K562 (cell line): ENCODE measurements at regions not wholly inside any gene's neighbourhood (a gene's known extent, or its start where the extent isn't known, plus 50 kb on each side); places are given as distances from the start of the nearest gene placed in this dataset.

Experiments
- ESRRB ChIP-seq: fragments of 250-450 bp; sonication (Bioruptor Pico); IDR thresholded peaks from 2 replicates; pipeline ENCODE4 v1.5.0; 2020; ENCODE audit warnings: mild to moderate bottlenecking, moderate library complexity, borderline replicate concordance
- GABPB1 ChIP-seq: sonication (generic); formaldehyde crosslinking; IDR thresholded peaks from 2 replicates; pipeline ENCODE4 v1.8.0; 2022; ENCODE audit warnings: mild to moderate bottlenecking, missing genetic modification reagents
- GABPB2 ChIP-seq: fragments of 250-450 bp; sonication (Bioruptor Pico); conservative IDR thresholded peaks from 2 replicates; pipeline ENCODE4 v1.5.1; 2021; ENCODE audit warnings: mild to moderate bottlenecking
- GTF3C2 ChIP-seq: IDR thresholded peaks from 3 replicates; pipeline ENCODE4 v1.6.1; 2011; ENCODE audit warnings: borderline replicate concordance, mild to moderate bottlenecking, moderate library complexity; ENCODE audit not compliant: insufficient read length; ENCODE audit errors: extremely low read depth
- HNRNPL ChIP-seq: fragments of 200-400 bp; formaldehyde crosslinking; IDR thresholded peaks from 2 replicates; pipeline ENCODE4 v1.6.1; 2017; ENCODE audit warnings: low read depth, mild to moderate bottlenecking, low read length
- MNT ChIP-seq, 2 experiments: fragments of 450-650 bp; conservative IDR thresholded peaks; 2 replicates each; pipeline ENCODE4 v1.6.1; 2017; ENCODE audit warnings: mild to moderate bottlenecking in 2 of 2, moderate library complexity in 2 of 2
- NELFE ChIP-seq: IDR thresholded peaks from 2 replicates; pipeline ENCODE4 v1.6.1; 2011; ENCODE audit warnings: mild to moderate bottlenecking; ENCODE audit not compliant: insufficient read depth, insufficient read length
- NFIX ChIP-seq: fragments of 250-450 bp; sonication (Bioruptor Pico); IDR thresholded peaks from 2 replicates; pipeline ENCODE4 v1.4.0; 2020; ENCODE audit warnings: low read depth, mild to moderate bottlenecking, moderate library complexity
- RBM22 ChIP-seq: fragments of 200-400 bp; formaldehyde crosslinking; IDR thresholded peaks from 2 replicates; pipeline ENCODE4 v1.6.1; 2018; ENCODE audit warnings: low read length, low read depth; ENCODE audit not compliant: poor library complexity, severe bottlenecking
- SMARCC2 ChIP-seq: fragments of 450-650 bp; IDR thresholded peaks from 2 replicates; pipeline ENCODE4 v1.6.1; 2017; ENCODE audit warnings: antibody characterized with exemption, moderate library complexity, mild to moderate bottlenecking, low read depth
- SNRNP70 ChIP-seq: fragments of 200-400 bp; formaldehyde crosslinking; optimal IDR thresholded peaks from 2 replicates; pipeline ENCODE3; 2017; ENCODE audit warnings: low read depth, low read length
- TFE3 ChIP-seq: fragments of 450-650 bp; formaldehyde crosslinking; IDR thresholded peaks from 2 replicates; pipeline ENCODE4 v1.4.0; 2020; ENCODE audit warnings: mild to moderate bottlenecking, mixed read lengths
- U2AF1 ChIP-seq: fragments of 200-400 bp; formaldehyde crosslinking; optimal IDR thresholded peaks from 2 replicates; pipeline ENCODE3; 2017; ENCODE audit warnings: mild to moderate bottlenecking, low read depth, low read length, moderate library complexity
- ZBED1 ChIP-seq: IDR thresholded peaks from 2 replicates; pipeline ENCODE4 v1.6.1; 2014
- ZNF143 ChIP-seq: sonication (generic); formaldehyde crosslinking; IDR thresholded peaks from 2 replicates; pipeline ENCODE4 v1.9.0; 2022; ENCODE audit warnings: mild to moderate bottlenecking, missing genetic modification reagents
- ZNF740 ChIP-seq, 3 experiments: fragments of 200-800 bp in 1 of 3; sonication (Bioruptor generic) in 1 of 3; sonication (generic) in 1 of 3; formaldehyde crosslinking in 1 of 3; IDR thresholded peaks; 2 replicates each; pipeline versions ENCODE4 v1.6.1 to v1.8.0; 2016 to 2022; ENCODE audit warnings: mild to moderate bottlenecking in 2 of 3, missing compliant biosample characterization in 2 of 3, missing genetic modification characterization in 2 of 3, missing genetic modification reagents in 1 of 3
- ZNF75A ChIP-seq: fragments of 450-650 bp; formaldehyde crosslinking; IDR thresholded peaks from 2 replicates; pipeline ENCODE4 v1.4.0; 2020; ENCODE audit warnings: mild to moderate bottlenecking
- ZZZ3 ChIP-seq: fragments of 450-650 bp; IDR thresholded peaks from 2 replicates; pipeline ENCODE4 v1.6.1; 2016; ENCODE audit warnings: antibody characterized with exemption, mild to moderate bottlenecking, moderate library complexity

- no peak for TF ChIP-seq NFIX (CRISPR knock-in tag)
- no peak for TF ChIP-seq ZBED1
- TF ChIP-seq NELFE, result no peak
- no peak for TF ChIP-seq GABPB1 (CRISPR knock-in tag)
- no peak for TF ChIP-seq TFE3 (CRISPR knock-in tag)
- TF ChIP-seq HNRNPL, result no peak
- TF ChIP-seq U2AF1, result no peak
- TF ChIP-seq ZNF143 (CRISPR knock-in tag), result no peak
- no peak for TF ChIP-seq MNT (conservative IDR thresholded peaks at IDR 0.05)
- no peak for TF ChIP-seq GTF3C2
- no peak; the same call in 1 of the 2 replicates for TF ChIP-seq SMARCC2
- TF ChIP-seq ESRRB (CRISPR knock-in tag), result no peak
- no peak for TF ChIP-seq ZZZ3
- no peak for TF ChIP-seq ZNF75A
- no peak for TF ChIP-seq SNRNP70
- TF ChIP-seq GABPB2 (CRISPR knock-in tag), result no peak
- no peak for TF ChIP-seq RBM22
- TF ChIP-seq ZNF740 (CRISPR knock-in tag; IDR thresholded peaks at IDR 0.05), result no peak
- peak in 1 of 2 experiments; percentile 90; a peak in 2 of 4 replicates for TF ChIP-seq ZNF740 (tag; IDR thresholded peaks at IDR 0.05)
Measured at GRCh38 chr6:47416396-47417345, 60.9 kb upstream of the CD2AP start (continued).
